Mesenchymal stem cell (in vitro differentiated cells and primary cell): ENCODE measurements at regions not wholly inside any gene's neighbourhood (a gene's known extent, or its start where the extent isn't known, plus 50 kb on each side); places are given as distances from the start of the nearest gene placed in this dataset.

ENCODE experiments used
- DNase-seq: peaks from one replicate; pipeline ENCODE4 v3.0.0-alpha.2; 2013
- H2AFZ ChIP-seq: one replicate; pipeline ENCODE4 v1.6.1; 2013; ENCODE audit warnings: low read depth, mild to moderate bottlenecking, control low read depth, inconsistent platforms, low read length, moderate library complexity
- H2AK5ac ChIP-seq: 2 replicates; pipeline ENCODE4 v1.6.1; 2013; ENCODE audit warnings: low read length, moderate library complexity, mild to moderate bottlenecking, inconsistent platforms; ENCODE audit not compliant: severe bottlenecking
- H2BK120ac ChIP-seq: one replicate; pipeline ENCODE4 v1.6.1; 2013; ENCODE audit warnings: low read depth, mild to moderate bottlenecking, inconsistent platforms, low read length, moderate library complexity
- H2BK12ac ChIP-seq, 2 experiments: one replicate each; pipeline ENCODE4 v1.6.1; 2013; ENCODE audit warnings: inconsistent platforms in 2 of 2, low read length in 2 of 2, mild to moderate bottlenecking in 2 of 2, moderate library complexity in 2 of 2, control low read depth in 1 of 2
- H2BK15ac ChIP-seq: one replicate; pipeline ENCODE4 v1.6.1; 2013; ENCODE audit warnings: mild to moderate bottlenecking, low read depth, inconsistent platforms; ENCODE audit not compliant: poor library complexity, severe bottlenecking
- H2BK5ac ChIP-seq: 2 replicates; pipeline ENCODE4 v1.6.1; 2013; ENCODE audit warnings: low read depth, mild to moderate bottlenecking, low read length, control low read depth, inconsistent platforms; ENCODE audit not compliant: poor library complexity, severe bottlenecking
- H3K14ac ChIP-seq, 2 experiments: one replicate each; pipeline ENCODE4 v1.6.1; 2013; ENCODE audit warnings: inconsistent platforms in 2 of 2, low read length in 2 of 2, control low read depth in 1 of 2, mild to moderate bottlenecking in 1 of 2, moderate library complexity in 1 of 2
- H3K18ac ChIP-seq, 2 experiments: one replicate each; pipeline ENCODE4 v1.6.1; 2013; ENCODE audit warnings: inconsistent platforms in 2 of 2, low read length in 2 of 2, control low read depth in 1 of 2, low read depth in 1 of 2, mild to moderate bottlenecking in 1 of 2
- H3K23ac ChIP-seq, 2 experiments: one replicate each; pipeline ENCODE4 v1.6.1; 2013; ENCODE audit warnings: inconsistent platforms in 2 of 2, low read length in 2 of 2, mild to moderate bottlenecking in 2 of 2, moderate library complexity in 2 of 2, control low read depth in 1 of 2
- H3K27ac ChIP-seq: 2 replicates; pipeline ENCODE4 v1.5.1; 2013; ENCODE audit warnings: mild to moderate bottlenecking, moderate library complexity, low read length, control low read depth, inconsistent platforms; ENCODE audit not compliant: poor library complexity, severe bottlenecking
- H3K27me3 ChIP-seq, 2 experiments: 2 replicates each; pipeline versions ENCODE4 v1.6.1 to v1.7.0; 2013; ENCODE audit warnings: low read length in 2 of 2, mild to moderate bottlenecking in 2 of 2, moderate library complexity in 2 of 2, control low read depth in 1 of 2, inconsistent platforms in 1 of 2; ENCODE audit not compliant: control insufficient read depth in 1 of 2, insufficient read depth in 1 of 2
- H3K36me3 ChIP-seq, 2 experiments: 2 replicates each; pipeline versions ENCODE4 v1.6.1 to v1.7.0; 2013; ENCODE audit warnings: low read length in 2 of 2, control low read depth in 1 of 2, inconsistent platforms in 1 of 2, low read depth in 1 of 2, mild to moderate bottlenecking in 1 of 2; ENCODE audit not compliant: insufficient read depth in 2 of 2, control insufficient read depth in 1 of 2
- H3K4ac ChIP-seq, 2 experiments: one replicate each; pipeline ENCODE4 v1.6.1; 2013; ENCODE audit warnings: inconsistent platforms in 2 of 2, low read length in 2 of 2, mild to moderate bottlenecking in 2 of 2, moderate library complexity in 2 of 2, control low read depth in 1 of 2, low read depth in 1 of 2
- H3K4me1 ChIP-seq: 2 replicates; pipeline ENCODE4 v1.6.1; 2013; ENCODE audit warnings: low read depth, low read length, control low read depth; ENCODE audit not compliant: control insufficient read depth, insufficient read depth
- H3K4me2 ChIP-seq: 2 replicates; pipeline ENCODE4 v1.6.1; 2013; ENCODE audit warnings: low read length, mild to moderate bottlenecking, inconsistent platforms; ENCODE audit not compliant: poor library complexity, severe bottlenecking
- H3K4me3 ChIP-seq, 2 experiments: 2 replicates each; pipeline versions ENCODE4 v1.5.1 to v1.7.0; 2013; ENCODE audit warnings: low read length in 2 of 2, mild to moderate bottlenecking in 2 of 2, control low read depth in 1 of 2, low read depth in 1 of 2; ENCODE audit not compliant: insufficient read depth in 1 of 2
- H3K79me1 ChIP-seq: replicated peaks from 2 replicates; pipeline ENCODE4 v1.6.1; 2013; ENCODE audit warnings: mild to moderate bottlenecking, control low read depth, low read length, inconsistent platforms; ENCODE audit not compliant: poor library complexity, severe bottlenecking
- H3K9ac ChIP-seq: 2 replicates; pipeline ENCODE4 v1.7.0; 2013; ENCODE audit warnings: mild to moderate bottlenecking, low read length, moderate library complexity
- H3K9me3 ChIP-seq: 2 replicates; pipeline ENCODE4 v1.7.0; 2013; ENCODE audit warnings: mild to moderate bottlenecking, low read length; ENCODE audit not compliant: control insufficient read depth
- H4K8ac ChIP-seq: one replicate; pipeline ENCODE4 v1.6.1; 2013; ENCODE audit warnings: inconsistent platforms, mild to moderate bottlenecking, low read length, moderate library complexity
- H4K91ac ChIP-seq: one replicate; pipeline ENCODE4 v1.6.1; 2013; ENCODE audit warnings: mild to moderate bottlenecking, low read length, inconsistent platforms
- WGBS: methylation state at CpG from one replicate; pipeline ENCODE4 v1.1.7; 2013; ENCODE audit warnings: mixed read lengths; 5-methylcytosine and 5-hydroxymethylcytosine counted together

DNA sequence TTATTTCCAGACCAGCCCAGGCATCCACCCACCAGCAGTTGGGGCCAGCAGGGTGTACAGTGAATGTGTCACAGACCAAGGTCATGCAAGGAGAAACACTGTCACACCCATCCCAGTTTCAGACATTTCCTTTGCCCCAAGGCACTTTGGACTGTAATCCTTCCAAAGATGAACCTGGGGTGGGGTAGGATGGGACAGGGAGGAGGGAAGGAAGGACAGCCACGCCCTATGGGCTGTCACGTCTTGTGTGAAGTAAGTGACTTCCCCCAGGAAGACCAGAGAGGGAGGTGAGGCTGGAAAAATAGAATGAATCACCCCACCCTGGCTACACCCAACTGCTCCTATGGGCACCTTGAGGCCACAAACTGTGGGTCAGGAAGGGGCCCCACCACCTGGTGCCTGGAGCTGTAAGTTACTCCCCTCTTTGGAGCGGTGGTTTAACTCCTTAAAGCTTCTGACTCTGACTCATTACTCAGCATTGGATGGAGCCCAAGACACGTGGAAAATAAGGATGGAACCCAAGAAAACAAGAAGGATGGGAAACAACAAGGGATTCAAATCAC is 349.9 kb upstream of the KLF3 start:
- Histone ChIP-seq H3K4me1 (peaks cover 2% of the 10 kb centered on the region), H3K9ac (peak overlapping the region; percentile 40), H2BK15ac (no peak overlapping the region), H2AFZ (no peak overlapping the region), H4K91ac (no peak overlapping the region), H3K14ac (no peak overlapping the region), H3K18ac (no peak overlapping the region), H4K8ac (no peak overlapping the region), H3K23ac (no peak overlapping the region), H3K79me1 (no peaks in the 10 kb centered on the region), H3K9me3 (peaks cover 8% of the 10 kb centered on the region), H2BK120ac (no peak overlapping the region), H3K27ac (no peak overlapping the region), H3K27me3 (no peaks in the 10 kb centered on the region), H2BK12ac (peak overlapping the region in 1 of 2 experiments; percentile 9), H3K4me2 (no peak overlapping the region), H3K36me3 (no peaks in the 10 kb centered on the region), H3K4ac (no peak overlapping the region), H2AK5ac (no peak overlapping the region), H2BK5ac (no peak overlapping the region), H3K4me3 (no peak overlapping the region)
- no peak for DNase-seq
- WGBS: 80% methylated on average over 4 of the region's 4 CpGs

DNA sequence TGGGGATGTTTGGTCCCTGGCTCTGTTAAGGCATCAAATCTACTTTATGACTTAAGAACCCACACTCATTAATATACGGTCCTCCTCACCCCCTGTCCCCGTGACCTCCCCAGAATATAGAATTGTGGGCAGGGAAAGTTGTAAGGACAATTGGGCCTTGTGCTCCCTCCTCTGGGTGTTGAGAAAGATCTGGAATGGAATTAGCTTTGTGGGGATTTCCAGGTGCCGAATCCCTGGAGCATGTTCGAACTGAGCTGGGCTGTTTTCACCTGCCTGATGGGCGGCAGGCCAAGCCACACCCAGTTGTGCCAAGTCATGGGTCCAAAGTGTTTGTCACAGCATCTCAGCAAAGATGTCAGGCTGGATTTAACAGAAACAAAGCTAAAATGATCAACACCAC is 349.3 kb upstream of the KLF3 start:
- Histone ChIP-seq H3K9ac (peak overlapping the region; percentile 40), H3K18ac (no peak overlapping the region), H3K27me3 (no peaks in the 10 kb centered on the region), H3K4me2 (no peak overlapping the region), H3K23ac (no peak overlapping the region), H2AFZ (no peak overlapping the region), H4K91ac (no peak overlapping the region), H3K79me1 (no peaks in the 10 kb centered on the region), H3K9me3 (peaks cover 8% of the 10 kb centered on the region), H4K8ac (no peak overlapping the region), H3K36me3 (no peaks in the 10 kb centered on the region), H3K4me3 (no peak overlapping the region), H3K4me1 (peaks cover 2% of the 10 kb centered on the region), H2AK5ac (no peak overlapping the region), H3K27ac (no peak overlapping the region), H2BK12ac (no peak overlapping the region), H3K4ac (no peak overlapping the region), H3K14ac (no peak overlapping the region), H2BK5ac (no peak overlapping the region), H2BK15ac (no peak overlapping the region), H2BK120ac (no peak overlapping the region)
- WGBS: 71% methylated on average over 4 of the region's 5 CpGs
- no peak for DNase-seq

DNA sequence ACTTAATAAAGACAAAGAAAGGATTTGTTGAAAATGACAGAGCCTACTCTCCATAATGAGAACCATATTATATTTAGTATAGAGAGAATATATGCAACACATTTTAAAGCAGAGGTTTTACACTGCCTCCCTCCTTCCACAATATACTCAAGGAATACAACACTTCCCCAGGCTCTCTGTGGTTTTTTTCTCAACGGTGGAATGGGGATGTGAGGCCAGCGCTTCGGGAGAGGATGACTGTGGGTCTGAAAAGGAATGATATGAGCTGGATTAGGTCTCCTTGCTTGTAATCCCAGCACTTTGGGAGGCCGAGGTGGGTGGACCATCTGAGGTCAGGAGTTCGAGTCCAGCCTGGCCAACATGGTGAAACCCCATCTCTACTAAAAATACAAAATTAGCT is 348.7 kb upstream of the KLF3 start:
- Histone ChIP-seq H3K4me3 (no peak overlapping the region), H3K14ac (no peak overlapping the region), H3K36me3 (no peaks in the 10 kb centered on the region), H3K9ac (no peak overlapping the region), H2BK12ac (no peak overlapping the region), H2BK120ac (no peak overlapping the region), H2BK5ac (no peak overlapping the region), H3K27me3 (no peaks in the 10 kb centered on the region), H3K9me3 (peaks cover 8% of the 10 kb centered on the region), H4K91ac (no peak overlapping the region), H2AFZ (no peak overlapping the region), H2BK15ac (no peak overlapping the region), H3K79me1 (no peaks in the 10 kb centered on the region), H3K4ac (no peak overlapping the region), H3K4me2 (no peak overlapping the region), H3K18ac (no peak overlapping the region), H3K27ac (no peak overlapping the region), H3K4me1 (peaks cover 2% of the 10 kb centered on the region), H2AK5ac (no peak overlapping the region), H4K8ac (no peak overlapping the region), H3K23ac (no peak overlapping the region)
- no peak for DNase-seq
- WGBS: 94% methylated on average over 5 of the region's 5 CpGs

DNA sequence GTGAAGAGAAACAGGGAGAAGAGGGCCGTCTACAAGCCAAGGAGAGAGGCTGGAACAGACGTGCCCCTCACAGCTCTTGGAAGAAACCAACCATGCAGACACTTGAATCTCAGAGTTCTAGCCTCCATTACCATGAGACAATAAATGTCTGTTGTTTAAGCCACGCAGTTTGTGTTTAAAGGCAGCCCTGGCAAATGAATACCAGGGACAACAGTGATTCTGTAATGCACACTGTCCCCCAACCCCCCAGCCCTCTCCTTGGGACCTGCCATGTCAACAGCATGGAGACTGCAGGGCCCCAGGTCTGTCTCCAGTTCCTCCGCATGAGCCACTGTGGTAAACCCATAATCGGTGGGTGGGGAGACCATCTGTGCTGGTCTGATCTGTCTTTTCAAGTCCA is 348.0 kb upstream of the KLF3 start:
- H3K18ac ChIP-seq: peak overlapping the region in 1 of 2 experiments; percentile 11
- H2BK12ac ChIP-seq: no peak overlapping the region
- H3K27me3 ChIP-seq: no peaks in the 10 kb centered on the region
- H2BK120ac ChIP-seq: no peak overlapping the region
- no peak overlapping the region for H4K91ac ChIP-seq
- H3K9ac ChIP-seq: no peak overlapping the region
- no peak overlapping the region for H3K14ac ChIP-seq
- H3K4ac ChIP-seq: no peak overlapping the region
- no peaks in the 10 kb centered on the region for H3K4me1 ChIP-seq
- no peak overlapping the region for H2BK5ac ChIP-seq
- H2AFZ ChIP-seq: no peak overlapping the region
- DNase-seq: no peak
- no peak overlapping the region for H3K4me3 ChIP-seq
- no peak overlapping the region for H4K8ac ChIP-seq
- H2BK15ac ChIP-seq: no peak overlapping the region
- H3K36me3 ChIP-seq: no peaks in the 10 kb centered on the region
- H3K27ac ChIP-seq: no peak overlapping the region
- H2AK5ac ChIP-seq: no peak overlapping the region
- H3K79me1 ChIP-seq: no peaks in the 10 kb centered on the region
- H3K23ac ChIP-seq: no peak overlapping the region
- H3K9me3 ChIP-seq: peaks cover 8% of the 10 kb centered on the region
- WGBS: 95% methylated on average over 5 of the region's 5 CpGs
- no peak overlapping the region for H3K4me2 ChIP-seq
